HEK293 (cell line): ENCODE measurements at regions not wholly inside any gene's neighbourhood (a gene's known extent, or its start where the extent isn't known, plus 50 kb on each side); places are given as distances from the start of the nearest gene placed in this dataset.

ENCODE experiments used
- CTCF ChIA-PET: fragments of 350-600 bp; formaldehyde crosslinking; extraction: SDS; loops from one replicate; lab custom pipeline; 2021; ENCODE audit warnings: antibody characterized with exemption; lab: Yijun Ruan, JAX
- POLR2A ChIA-PET: fragments of 300-600 bp; formaldehyde crosslinking; extraction: SDS; loops from one replicate; lab custom pipeline; 2020; ENCODE audit warnings: antibody characterized with exemption, inconsistent platforms; lab: Yijun Ruan, JAX
- H3K27ac ChIP-seq: fragments of 200-500 bp; sonication (Bioruptor generic); 2 replicates; pipeline ENCODE4 v1.5.1; 2014; ENCODE audit warnings: low read depth, low read length, control low read depth, inconsistent platforms; ENCODE audit errors: extremely low read depth
- H3K36me3 ChIP-seq, 2 experiments: fragments of 200-500 bp in 1 of 2; sonication (Bioruptor generic) in 1 of 2; 1 replicate in 1 of 2; 2 replicates in 1 of 2; pipeline ENCODE4 v1.5.1; 2014 to 2017; ENCODE audit warnings: inconsistent platforms in 2 of 2, low read length in 2 of 2; ENCODE audit not compliant: control insufficient read depth in 2 of 2, insufficient read depth in 1 of 2
- H3K4me1 ChIP-seq: fragments of 200-500 bp; sonication (Bioruptor generic); 2 replicates; pipeline ENCODE4 v1.5.1; 2014; ENCODE audit warnings: mild to moderate bottlenecking, low read length, inconsistent platforms; ENCODE audit not compliant: control insufficient read depth, insufficient read depth
- H3K4me3 ChIP-seq: 2 replicates; pipeline ENCODE4 v1.5.1; 2011; ENCODE audit warnings: low read depth, mild to moderate bottlenecking, control low read depth, low read length, moderate library complexity
- H3K9me3 ChIP-seq: fragments of 200-500 bp; sonication (Bioruptor generic); 2 replicates; pipeline ENCODE4 v1.5.1; 2014; ENCODE audit warnings: low read depth, low read length, inconsistent platforms; ENCODE audit not compliant: control insufficient read depth, insufficient read depth
- GFI1B ChIP-seq: fragments of 450-650 bp; formaldehyde crosslinking; IDR thresholded peaks from 2 replicates; pipeline ENCODE4 v1.5.1; 2016; ENCODE audit warnings: missing biosample characterization, missing genetic modification characterization
- HOXA7 ChIP-seq: sonication (generic); formaldehyde crosslinking; IDR thresholded peaks from 2 replicates; pipeline ENCODE4 v1.8.1; 2022; ENCODE audit warnings: missing genetic modification reagents, borderline replicate concordance
- HOXC10 ChIP-seq: sonication (generic); formaldehyde crosslinking; IDR thresholded peaks from 2 replicates; pipeline ENCODE4 v1.8.1; 2023; ENCODE audit warnings: mild to moderate bottlenecking, missing genetic modification reagents
- KLF16 ChIP-seq: fragments of 450-650 bp; formaldehyde crosslinking; IDR thresholded peaks from 2 replicates; pipeline ENCODE4 v1.5.1; 2017; ENCODE audit warnings: missing biosample characterization, missing genetic modification characterization
- PBX3 ChIP-seq: sonication (generic); formaldehyde crosslinking; IDR thresholded peaks from 2 replicates; pipeline ENCODE4 v1.8.1; 2022; ENCODE audit warnings: mild to moderate bottlenecking, moderate library complexity, missing genetic modification reagents
- REPIN1 ChIP-seq: fragments of 450-650 bp; formaldehyde crosslinking; IDR thresholded peaks from 2 replicates; pipeline ENCODE4 v1.5.1; 2017; ENCODE audit warnings: missing biosample characterization, missing genetic modification characterization, low read depth
- SETDB1 ChIP-seq: IDR thresholded peaks from one replicate; pipeline ENCODE4 v1.6.1; 2017; ENCODE audit warnings: mild to moderate bottlenecking, low read length, moderate library complexity, mixed read lengths; ENCODE audit not compliant: insufficient read length
- SP2 ChIP-seq: fragments of 450-650 bp; formaldehyde crosslinking; IDR thresholded peaks from 2 replicates; pipeline ENCODE4 v1.5.1; 2016; ENCODE audit warnings: missing biosample characterization, missing genetic modification characterization
- ZBTB17 ChIP-seq: fragments of 450-650 bp; formaldehyde crosslinking; IDR thresholded peaks from 2 replicates; pipeline ENCODE4 v1.5.1; 2016; ENCODE audit warnings: missing biosample characterization, missing genetic modification characterization
- ZBTB21 ChIP-seq: fragments of 450-650 bp; formaldehyde crosslinking; IDR thresholded peaks from 2 replicates; pipeline ENCODE4 v1.5.1; 2017; ENCODE audit warnings: missing biosample characterization, missing genetic modification characterization
- ZFP37 ChIP-seq: fragments of 450-650 bp; formaldehyde crosslinking; IDR thresholded peaks from 2 replicates; pipeline ENCODE4 v1.5.1; 2016; ENCODE audit warnings: missing biosample characterization, missing genetic modification characterization
- ZIC2 ChIP-seq: fragments of 450-650 bp; formaldehyde crosslinking; IDR thresholded peaks from 2 replicates; pipeline ENCODE4 v1.5.1; 2016; ENCODE audit warnings: missing biosample characterization, missing genetic modification characterization
- ZNF155 ChIP-seq: fragments of 450-650 bp; formaldehyde crosslinking; IDR thresholded peaks from 2 replicates; pipeline ENCODE4 v1.5.1; 2016; ENCODE audit warnings: missing biosample characterization, missing genetic modification characterization
- ZNF16 ChIP-seq: fragments of 450-650 bp; formaldehyde crosslinking; IDR thresholded peaks from 2 replicates; pipeline ENCODE4 v1.5.1; 2016; ENCODE audit warnings: low read depth, missing biosample characterization, missing genetic modification characterization
- ZNF175 ChIP-seq: fragments of 450-650 bp; formaldehyde crosslinking; IDR thresholded peaks from 2 replicates; pipeline ENCODE4 v1.5.1; 2016; ENCODE audit warnings: missing biosample characterization, missing genetic modification characterization
- ZNF221 ChIP-seq: fragments of 450-650 bp; formaldehyde crosslinking; IDR thresholded peaks from 2 replicates; pipeline ENCODE4 v1.5.1; 2017; ENCODE audit warnings: missing biosample characterization, missing genetic modification characterization, borderline replicate concordance
- ZNF280D ChIP-seq: fragments of 450-650 bp; formaldehyde crosslinking; IDR thresholded peaks from 2 replicates; pipeline ENCODE4 v1.5.1; 2016; ENCODE audit warnings: missing biosample characterization, missing genetic modification characterization
- ZNF341 ChIP-seq: fragments of 450-650 bp; formaldehyde crosslinking; IDR thresholded peaks from 2 replicates; pipeline ENCODE4; 2016; ENCODE audit warnings: low read depth, missing biosample characterization, missing genetic modification characterization
- ZNF354C ChIP-seq: fragments of 450-650 bp; formaldehyde crosslinking; IDR thresholded peaks from 2 replicates; pipeline ENCODE4 v1.5.1; 2016; ENCODE audit warnings: missing biosample characterization, missing genetic modification characterization, low read depth, borderline replicate concordance
- ZNF426 ChIP-seq: fragments of 450-650 bp; formaldehyde crosslinking; IDR thresholded peaks from 2 replicates; pipeline ENCODE4 v1.5.1; 2017; ENCODE audit warnings: missing biosample characterization, missing genetic modification characterization, mild to moderate bottlenecking, inconsistent platforms, moderate library complexity
- ZNF433 ChIP-seq: fragments of 450-650 bp; formaldehyde crosslinking; IDR thresholded peaks from 2 replicates; pipeline ENCODE4 v1.5.1; 2016; ENCODE audit warnings: missing biosample characterization, missing genetic modification characterization, low read depth
- ZNF449 ChIP-seq: fragments of 450-650 bp; formaldehyde crosslinking; IDR thresholded peaks from 2 replicates; pipeline ENCODE4 v1.5.1; 2017; ENCODE audit warnings: missing biosample characterization, mild to moderate bottlenecking, missing genetic modification characterization, moderate library complexity
- ZNF473 ChIP-seq: fragments of 450-650 bp; formaldehyde crosslinking; IDR thresholded peaks from 2 replicates; pipeline ENCODE4 v1.5.1; 2017; ENCODE audit warnings: missing biosample characterization, missing genetic modification characterization
- ZNF529 ChIP-seq: fragments of 450-650 bp; formaldehyde crosslinking; IDR thresholded peaks from 2 replicates; pipeline ENCODE4 v1.5.1; 2017; ENCODE audit warnings: missing genetic modification characterization, missing biosample characterization; ENCODE audit not compliant: insufficient replicate concordance
- ZNF585B ChIP-seq: fragments of 450-650 bp; formaldehyde crosslinking; IDR thresholded peaks from 2 replicates; pipeline ENCODE4 v1.5.1; 2016; ENCODE audit warnings: missing biosample characterization, missing genetic modification characterization
- ZNF600 ChIP-seq: fragments of 450-650 bp; formaldehyde crosslinking; IDR thresholded peaks from 2 replicates; pipeline ENCODE4 v1.5.1; 2016; ENCODE audit warnings: missing biosample characterization, missing genetic modification characterization
- ZNF610 ChIP-seq: fragments of 450-650 bp; formaldehyde crosslinking; IDR thresholded peaks from 2 replicates; pipeline ENCODE4 v1.5.1; 2016; ENCODE audit warnings: missing biosample characterization, missing genetic modification characterization, borderline replicate concordance
- ZNF692 ChIP-seq: fragments of 450-650 bp; formaldehyde crosslinking; IDR thresholded peaks from 2 replicates; pipeline ENCODE4 v1.5.1; 2016; ENCODE audit warnings: missing biosample characterization, missing genetic modification characterization
- ZSCAN16 ChIP-seq: fragments of 450-650 bp; formaldehyde crosslinking; IDR thresholded peaks from 2 replicates; pipeline ENCODE4 v1.5.1; 2016; ENCODE audit warnings: missing biosample characterization, missing genetic modification characterization
- ZSCAN30 ChIP-seq: fragments of 450-650 bp; IDR thresholded peaks from 2 replicates; pipeline ENCODE4 v1.5.1; 2018; ENCODE audit warnings: missing biosample characterization, mild to moderate bottlenecking, missing genetic modification characterization, moderate library complexity

GRCh38 chr20:11305406-11305805 lies 612.3 kb upstream of the BTBD3 start:
- H3K4me1 ChIP-seq = no peaks in the 10 kb centered on the region
- H3K4me3 ChIP-seq = no peak overlapping the region
- ChIA-PET CTCF (interaction anchor here (0.6 to 1.0 kb wide), 4 partner anchors 12 to 1327 kb away, joined by 3 to 5 read pairs (median 3); no protein-coding TSS in a partner anchor), POLR2A (no interaction called here)
- no peaks in the 10 kb centered on the region for H3K36me3 ChIP-seq
- no peak overlapping the region for H3K27ac ChIP-seq
- TF ChIP-seq ZNF354C (no peak), ZNF280D (tag by site-specific recombination) (no peak), ZSCAN16 (tag by site-specific recombination) (no peak), ZNF692 (tag by site-specific recombination) (no peak), ZNF221 (tag by site-specific recombination) (no peak), ZNF600 (tag by site-specific recombination) (no peak), ZNF341 (tag by site-specific recombination) (no peak), HOXC10 (CRISPR knock-in tag) (no peak), GFI1B (tag by site-specific recombination) (no peak), ZFP37 (tag by site-specific recombination) (no peak), ZNF529 (tag by site-specific recombination) (no peak), ZBTB17 (tag by site-specific recombination) (no peak), ZBTB21 (no peak), SETDB1 (no peak)
- no peaks in the 10 kb centered on the region for H3K9me3 ChIP-seq

GRCh38 chr20:11311659-11312224 lies 606.0 kb upstream of the BTBD3 start:
- ChIA-PET POLR2A (no interaction called here), CTCF (no interaction called here)
- Histone ChIP-seq H3K9me3 (no peaks in the 10 kb centered on the region), H3K27ac (no peak overlapping the region), H3K4me3 (no peak overlapping the region), H3K4me1 (no peaks in the 10 kb centered on the region), H3K36me3 (no peaks in the 10 kb centered on the region)
- no peak for TF ChIP-seq ZNF426 (tag by site-specific recombination)
- TF ChIP-seq ZNF585B (tag by site-specific recombination) = no peak
- no peak for TF ChIP-seq ZNF610
- TF ChIP-seq ZNF449 (tag by site-specific recombination) = no peak
- TF ChIP-seq ZNF433 (tag by site-specific recombination) = no peak
- TF ChIP-seq ZIC2 (tag by site-specific recombination) = no peak
- TF ChIP-seq ZNF155 (tag by site-specific recombination) = no peak
- no peak for TF ChIP-seq ZSCAN30 (tag by site-specific recombination)
- no peak for TF ChIP-seq ZNF175 (tag by site-specific recombination)
- TF ChIP-seq KLF16 (tag by site-specific recombination) = no peak
- no peak for TF ChIP-seq ZNF473 (tag by site-specific recombination)
- TF ChIP-seq ZNF221 (tag by site-specific recombination) = no peak
- no peak for TF ChIP-seq REPIN1
- no peak for TF ChIP-seq ZNF16 (tag by site-specific recombination)
- TF ChIP-seq PBX3 (CRISPR knock-in tag) = no peak
- TF ChIP-seq HOXA7 (CRISPR knock-in tag) = no peak
- TF ChIP-seq SP2 (tag by site-specific recombination) = no peak
- TF ChIP-seq ZBTB17 (tag by site-specific recombination) = no peak
